Endothelial cell of umbilical vein (primary cell): ENCODE measurements at regions not wholly inside any gene's neighbourhood (a gene's known extent, or its start where the extent isn't known, plus 50 kb on each side); places are given as distances from the start of the nearest gene placed in this dataset.

Experiments used
- BruUV-seq: library from RNA; stranded (reverse); fragments of 400-500 nt; replicated peaks from 2 replicates; lab custom pipeline; 2021; lab: Mats Ljungman, UMichigan
- CTCF ChIA-PET: fragments of 300-600, 350-600 bp; sonication (Branson Sonifier 250); formaldehyde crosslinking; loops from one replicate; lab custom pipeline; 2021; ENCODE audit warnings: antibody characterized with exemption, inconsistent platforms; lab: Charles Lee
- POLR2A ChIA-PET: fragments of 300-600, 350-600 bp; sonication (Branson Sonifier 250); formaldehyde crosslinking; loops from one replicate; lab custom pipeline; 2021; ENCODE audit warnings: antibody characterized with exemption, inconsistent platforms; lab: Charles Lee
- DNase-seq: peaks from one replicate; pipeline ENCODE4 v3.0.0-alpha.2; 2011; ENCODE audit warnings: low read depth, low spot score
- FAIRE-seq: peaks from 2 replicates; lab custom pipeline; 2011; peaks lifted over from hg19 to GRCh38; lab: Jason Lieb, UNC
- H2AFZ ChIP-seq: 2 replicates; pipeline ENCODE4 v1.6.0; 2012; ENCODE audit warnings: low read depth, low read length, control low read depth, inconsistent platforms
- H3K27ac ChIP-seq: 2 replicates; pipeline ENCODE4 v1.5.1; 2011; ENCODE audit warnings: low read depth, mild to moderate bottlenecking, control low read depth, low read length, moderate library complexity; ENCODE audit not compliant: insufficient read depth
- H3K27me3 ChIP-seq, 2 experiments: 2 replicates each; pipeline versions ENCODE4 v1.6.0 to v1.6.1; 2011; ENCODE audit warnings: low read length in 2 of 2, mixed read lengths in 1 of 2; ENCODE audit not compliant: control insufficient read depth in 2 of 2, insufficient read depth in 2 of 2
- H3K36me3 ChIP-seq, 2 experiments: 2 replicates in 1 of 2; 3 replicates in 1 of 2; pipeline ENCODE4 v1.5.1; 2011; ENCODE audit warnings: low read length in 2 of 2, mild to moderate bottlenecking in 1 of 2, moderate library complexity in 1 of 2; ENCODE audit not compliant: control insufficient read depth in 2 of 2, insufficient read depth in 2 of 2; ENCODE audit errors: extremely low read depth in 1 of 2
- H3K4me1 ChIP-seq: 3 replicates; pipeline ENCODE4 v1.5.1; 2011; ENCODE audit warnings: mild to moderate bottlenecking, low read length; ENCODE audit not compliant: control insufficient read depth, insufficient read depth; ENCODE audit errors: extremely low read depth
- H3K4me2 ChIP-seq: 2 replicates; pipeline ENCODE4 v1.6.1; 2011; ENCODE audit warnings: low read length, control low read depth, mixed read lengths; ENCODE audit not compliant: insufficient read depth
- H3K4me3 ChIP-seq, 3 experiments: fragments of 200-600 bp in 1 of 3; sonication (generic), shearing (Covaris generic) in 1 of 3; replicated peaks in 1 of 3; 2 replicates each; pipeline ENCODE4 v1.5.1; 2011 to 2016; ENCODE audit warnings: control low read depth in 3 of 3, low read length in 3 of 3, mild to moderate bottlenecking in 2 of 3, inconsistent platforms in 1 of 3, low read depth in 1 of 3, moderate library complexity in 1 of 3; ENCODE audit not compliant: insufficient read depth in 1 of 3
- H3K79me2 ChIP-seq: 2 replicates; pipeline ENCODE4 v1.6.0; 2012; ENCODE audit warnings: low read length, inconsistent platforms; ENCODE audit not compliant: control insufficient read depth, insufficient read depth
- H3K9ac ChIP-seq: replicated peaks from 2 replicates; pipeline ENCODE3; 2011; ENCODE audit warnings: low read length, control low read depth; ENCODE audit not compliant: insufficient read depth; ENCODE audit errors: extremely low read depth
- H3K9me1 ChIP-seq: replicated peaks from 3 replicates; pipeline ENCODE4 v1.6.0; 2011; ENCODE audit warnings: mild to moderate bottlenecking, low read length; ENCODE audit not compliant: control insufficient read depth, insufficient read depth; ENCODE audit errors: extremely low read depth
- H3K9me3 ChIP-seq: replicated peaks from 2 replicates; pipeline ENCODE4 v1.5.1; 2012; ENCODE audit warnings: low read length, inconsistent platforms; ENCODE audit not compliant: control insufficient read depth, insufficient read depth
- H4K20me1 ChIP-seq: replicated peaks from 2 replicates; pipeline ENCODE3; 2011; ENCODE audit warnings: mild to moderate bottlenecking, low read length; ENCODE audit not compliant: control insufficient read depth, insufficient read depth; ENCODE audit errors: extremely low read depth
- CTCF ChIP-seq, 2 donors: IDR thresholded peaks; 1 replicate in 1 of 2; 2 replicates in 1 of 2; pipeline ENCODE4 v1.5.1; 2011; ENCODE audit warnings: low read length in 2 of 2, mild to moderate bottlenecking in 2 of 2, moderate library complexity in 2 of 2, control low read depth in 1 of 2, inconsistent platforms in 1 of 2, low read depth in 1 of 2; ENCODE audit not compliant: insufficient read depth in 1 of 2; ENCODE audit errors: extremely low read depth in 1 of 2
- EZH2 ChIP-seq: IDR thresholded peaks from 2 replicates; pipeline ENCODE4 v1.6.1; 2012; ENCODE audit warnings: borderline replicate concordance, low read depth, mild to moderate bottlenecking, moderate library complexity, low read length, inconsistent platforms; ENCODE audit not compliant: severe bottlenecking
- FOS ChIP-seq: IDR thresholded peaks from 2 replicates; pipeline ENCODE4 v1.6.1; 2011; ENCODE audit warnings: mild to moderate bottlenecking, low read length, moderate library complexity, borderline replicate concordance; ENCODE audit not compliant: insufficient read depth
- GATA2 ChIP-seq: IDR thresholded peaks from 2 replicates; pipeline ENCODE4 v1.7.0; 2011; ENCODE audit warnings: low read depth, mild to moderate bottlenecking, moderate library complexity, mixed read lengths, low read length; ENCODE audit not compliant: insufficient read length, insufficient read depth
- JUN ChIP-seq: IDR thresholded peaks from 2 replicates; pipeline ENCODE4 v1.6.1; 2011; ENCODE audit warnings: borderline replicate concordance, low read depth; ENCODE audit not compliant: insufficient read length, insufficient read depth
- MAX ChIP-seq: IDR thresholded peaks from 2 replicates; pipeline ENCODE4 v1.6.1; 2011; ENCODE audit not compliant: insufficient read depth, insufficient read length
- MYC ChIP-seq: IDR thresholded peaks from one replicate; pipeline ENCODE4 v1.6.1; 2011; ENCODE audit warnings: mild to moderate bottlenecking, low read depth, low read length
- POLR2A ChIP-seq: IDR thresholded peaks from 2 replicates; pipeline ENCODE4 v1.6.1; 2012; ENCODE audit warnings: low read depth, mild to moderate bottlenecking, control low read depth, low read length
- POLR2AphosphoS5 ChIP-seq: IDR thresholded peaks from 2 replicates; pipeline ENCODE4 v1.6.1; 2012; ENCODE audit warnings: low read depth, mild to moderate bottlenecking, control low read depth, low read length, moderate library complexity; ENCODE audit not compliant: insufficient read depth
- dilution Hi-C: fragments of 300-500 bp; cut with MboI; formaldehyde crosslinking; loops from one replicate; pipeline ENCODE4 v1.15.0; 2019; ENCODE audit warnings: low sequenced_read_pairs; ENCODE audit not compliant: extremely low pct_ligation_motif_present
- intact Hi-C: fragments of 100-400 bp; cut with micrococcal nuclease; formaldehyde crosslinking; loops from one replicate; pipeline ENCODE4 v1.10.0; 2022

DNA sequence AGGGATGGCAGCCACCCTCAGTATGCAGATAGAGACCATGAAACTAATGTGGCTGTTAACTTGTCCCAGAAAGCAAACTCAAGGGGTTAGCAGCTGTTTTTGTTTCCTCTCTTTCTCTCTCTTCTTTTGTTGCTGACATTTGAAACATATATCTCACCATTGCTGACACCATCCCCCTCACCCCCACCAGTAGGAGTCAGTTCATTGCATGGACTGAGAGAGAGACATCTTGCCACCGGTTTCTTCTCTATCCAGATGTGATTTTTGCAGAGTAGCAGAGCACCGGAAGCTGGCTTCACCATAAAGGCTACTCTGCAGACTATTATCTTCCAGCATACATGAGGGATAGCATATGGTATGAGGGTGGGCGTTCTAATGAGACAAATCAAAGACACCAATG is 177.1 kb upstream of the FRG1 start:
- Histone ChIP-seq H3K27ac (no peak overlapping the region), H2AFZ (no peak overlapping the region), H3K9me3 (peaks cover 3% of the 10 kb centered on the region), H3K4me1 (no peaks in the 10 kb centered on the region), H3K79me2 (no peaks in the 10 kb centered on the region), H4K20me1 (no peaks in the 10 kb centered on the region), H3K9me1 (no peaks in the 10 kb centered on the region), H3K4me2 (no peak overlapping the region), H3K9ac (no peak overlapping the region), H3K27me3 (no peaks in the 10 kb centered on the region), H3K4me3 (no peak overlapping the region), H3K36me3 (no peaks in the 10 kb centered on the region)
- no peak for FAIRE-seq
- intact Hi-C loops, result no loop called here
- CTCF ChIA-PET, result no interaction called here
- BruUV-seq, result no TSS peak
- no peak for DNase-seq
- dilution Hi-C loops, result no loop called here
- TF ChIP-seq POLR2AphosphoS5 (no peak), MYC (no peak), POLR2A (no peak), FOS (no peak), CTCF (IDR thresholded peaks at IDR 0.05; ENCODE audit: extremely low read depth in 1 of 2, insufficient read depth in 1 of 2, low read depth in 1 of 2, low read length in 2 of 2) (no peak), GATA2 (no peak), EZH2 (no peak), MAX (no peak), JUN (no peak)
- POLR2A ChIA-PET, result no interaction called here
